SK-N-SH (cell line): ENCODE measurements at regions not wholly inside any gene's neighbourhood (a gene's known extent, or its start where the extent isn't known, plus 50 kb on each side); places are given as distances from the start of the nearest gene placed in this dataset.
A peak's percentile ranks its signal among the peaks of the same experiment; 100 is the strongest.

Source experiments
- CTCF ChIA-PET: fragments of 300-600, 350-600 bp; formaldehyde crosslinking; extraction: SDS; loops from one replicate; lab custom pipeline; 2021; lab: Yijun Ruan, JAX
- POLR2A ChIA-PET: fragments of 350-600 bp; sonication (Branson Sonifier 250); formaldehyde crosslinking; extraction: SDS; loops from one replicate; lab custom pipeline; 2020; ENCODE audit warnings: antibody characterized with exemption, inconsistent platforms; lab: Yijun Ruan, JAX
- DNase-seq: peaks from one replicate; pipeline ENCODE4 v3.0.0; 2012
- H2AFZ ChIP-seq: fragments of 200-600 bp; sonication (generic); 2 replicates; pipeline ENCODE4 v1.8.1; 2016; ENCODE audit warnings: antibody characterized with exemption, mild to moderate bottlenecking, low read depth
- H3F3A ChIP-seq: fragments of 200-600 bp; sonication (generic); replicated peaks from 2 replicates; pipeline ENCODE3; 2016; ENCODE audit warnings: antibody characterized with exemption, mild to moderate bottlenecking; ENCODE audit not compliant: insufficient read depth
- H3K27ac ChIP-seq, 2 experiments: fragments of 200-500 bp in 1 of 2; fragments of 200-600 bp in 1 of 2; sonication (Bioruptor generic) in 1 of 2; sonication (generic), shearing (Covaris generic) in 1 of 2; 2 replicates each; pipeline versions ENCODE4 v1.5.1 to v1.6.1; 2014 to 2016; ENCODE audit warnings: low read depth in 2 of 2, inconsistent platforms in 1 of 2, low read length in 1 of 2, mild to moderate bottlenecking in 1 of 2, mixed read lengths in 1 of 2
- H3K27me3 ChIP-seq: fragments of 200-600 bp; sonication (generic), shearing (Covaris generic); 2 replicates; pipeline ENCODE4 v1.6.1; 2016; ENCODE audit warnings: mixed run types; ENCODE audit not compliant: insufficient read depth
- H3K36me3 ChIP-seq, 2 experiments: fragments of 200-500 bp in 1 of 2; fragments of 200-600 bp in 1 of 2; sonication (Bioruptor generic) in 1 of 2; sonication (generic) in 1 of 2; replicated peaks in 1 of 2; 2 replicates each; pipeline versions ENCODE3 to v1.5.1; 2014 to 2016; ENCODE audit warnings: low read length in 1 of 2, mild to moderate bottlenecking in 1 of 2; ENCODE audit not compliant: insufficient read depth in 2 of 2, control insufficient read depth in 1 of 2
- H3K4me1 ChIP-seq, 2 experiments: fragments of 200-500 bp in 1 of 2; fragments of 200-600 bp in 1 of 2; sonication (Bioruptor generic) in 1 of 2; sonication (generic), shearing (Covaris generic) in 1 of 2; 2 replicates each; pipeline versions ENCODE4 v1.5.1 to v1.6.1; 2014 to 2016; ENCODE audit warnings: low read depth in 1 of 2, low read length in 1 of 2, mixed run types in 1 of 2; ENCODE audit not compliant: insufficient read depth in 2 of 2, control insufficient read depth in 1 of 2
- H3K4me2 ChIP-seq: fragments of 200-600 bp; sonication (generic), shearing (Covaris generic); 2 replicates; pipeline ENCODE4 v1.6.1; 2017; ENCODE audit warnings: mixed run types
- H3K4me3 ChIP-seq, 2 experiments: fragments of 200-500 bp in 1 of 2; fragments of 200-600 bp in 1 of 2; sonication (Bioruptor generic) in 1 of 2; sonication (generic), shearing (Covaris generic) in 1 of 2; 2 replicates each; pipeline versions ENCODE4 v1.5.1 to v1.8.1; 2014 to 2016; ENCODE audit warnings: low read depth in 2 of 2, inconsistent platforms in 1 of 2, low read length in 1 of 2, mild to moderate bottlenecking in 1 of 2, mixed read lengths in 1 of 2, moderate library complexity in 1 of 2
- H3K79me2 ChIP-seq: fragments of 200-600 bp; sonication (generic); 2 replicates; pipeline ENCODE4 v1.8.1; 2017; ENCODE audit warnings: mild to moderate bottlenecking; ENCODE audit not compliant: insufficient read depth
- H3K9ac ChIP-seq: fragments of 200-600 bp; sonication (generic); 2 replicates; pipeline ENCODE4 v1.6.1; 2017; ENCODE audit warnings: mixed run types
- H3K9me2 ChIP-seq: fragments of 200-600 bp; sonication (generic); 2 replicates; pipeline ENCODE4 v1.6.1; 2017; ENCODE audit warnings: mixed run types
- H3K9me3 ChIP-seq: fragments of 200-600 bp; sonication (generic); 2 replicates; pipeline ENCODE4 v1.6.1; 2017; ENCODE audit warnings: mixed run types, mild to moderate bottlenecking, moderate library complexity
- H4K20me1 ChIP-seq: fragments of 200-600 bp; sonication (generic); 2 replicates; pipeline ENCODE4 v1.6.1; 2017; ENCODE audit warnings: mild to moderate bottlenecking, mixed run types; ENCODE audit not compliant: insufficient read depth
- CHD2 ChIP-seq: fragments of 150-350 bp; IDR thresholded peaks from 2 replicates; pipeline ENCODE4 v1.6.1; 2018; ENCODE audit warnings: low read length; ENCODE audit not compliant: partially characterized antibody
- CTCF ChIP-seq: fragments of 200-600 bp; sonication (generic); IDR thresholded peaks from 2 replicates; pipeline ENCODE4 v1.6.1; 2017; ENCODE audit warnings: antibody characterized with exemption, mild to moderate bottlenecking, moderate library complexity
- FOSL2 ChIP-seq: IDR thresholded peaks from 2 replicates; pipeline ENCODE4 v1.4.0; 2012; ENCODE audit warnings: low read depth, mild to moderate bottlenecking, moderate library complexity, borderline replicate concordance
- FOXJ3 ChIP-seq: sonication (generic); formaldehyde crosslinking; IDR thresholded peaks from 2 replicates; pipeline ENCODE4 v1.5.1; 2020; ENCODE audit warnings: mild to moderate bottlenecking, missing genetic modification reagents
- GABPA ChIP-seq: IDR thresholded peaks from 2 replicates; pipeline ENCODE4 v1.4.0; 2012; ENCODE audit warnings: low read depth, mild to moderate bottlenecking
- MAX ChIP-seq: IDR thresholded peaks from 2 replicates; pipeline ENCODE4 v1.4.0; 2012; ENCODE audit warnings: low read depth
- MXI1 ChIP-seq: IDR thresholded peaks from 2 replicates; pipeline ENCODE4 v1.6.1; 2012; ENCODE audit warnings: mild to moderate bottlenecking, low read depth, low read length, improper control_type of control experiment
- NFIC ChIP-seq: IDR thresholded peaks from 2 replicates; pipeline ENCODE4 v1.4.0; 2012; ENCODE audit warnings: borderline replicate concordance
- PBX3 ChIP-seq: IDR thresholded peaks from 2 replicates; pipeline ENCODE4; 2012
- POLR2AphosphoS5 ChIP-seq: IDR thresholded peaks from 2 replicates; pipeline ENCODE4 v1.6.1; 2012; ENCODE audit warnings: low read depth, low read length
- RAD21 ChIP-seq: IDR thresholded peaks from 2 replicates; pipeline ENCODE4 v1.6.1; 2012; ENCODE audit warnings: mild to moderate bottlenecking, low read length
- RFX5 ChIP-seq: IDR thresholded peaks from 2 replicates; pipeline ENCODE4 v1.6.1; 2012; ENCODE audit warnings: mild to moderate bottlenecking, improper control_type of control experiment, low read length
- SMC3 ChIP-seq: IDR thresholded peaks from 2 replicates; pipeline ENCODE4 v1.6.1; 2012; ENCODE audit warnings: low read depth, low read length, improper control_type of control experiment
- TAF1 ChIP-seq: IDR thresholded peaks from 2 replicates; pipeline ENCODE4 v1.6.1; 2012; ENCODE audit warnings: low read depth, mild to moderate bottlenecking, low read length, moderate library complexity, borderline replicate concordance
- YY1 ChIP-seq: IDR thresholded peaks from 2 replicates; pipeline ENCODE4 v1.4.0; 2012; ENCODE audit warnings: low read depth, mild to moderate bottlenecking
- WGBS: methylation state at CpG from one replicate; pipeline ENCODE4 v1.1.6; 2017; ENCODE audit warnings: low lambda C conversion rate; 5-methylcytosine and 5-hydroxymethylcytosine counted together

GRCh38 chrX:115966920-115967319 is 203.6 kb upstream of the AGTR2 start:
- H3K36me3 ChIP-seq = no peaks in the 10 kb centered on the region
- ChIA-PET POLR2A (no interaction called here), CTCF (interaction anchor here (0.9 kb wide), 1 partner anchor 26 kb away, joined by 3 read pairs; no protein-coding TSS in a partner anchor)
- H3F3A ChIP-seq = peaks cover 7% of the 10 kb centered on the region
- peaks cover 49% of the 10 kb centered on the region for H3K79me2 ChIP-seq
- DNase-seq = peak; percentile 54
- H3K4me2 ChIP-seq = peak overlapping the region; percentile 61
- 35% methylated on average over 11 of the region's 11 CpGs for WGBS
- peak overlapping the region; percentile 68 to 71 for H3K4me3 ChIP-seq
- TF ChIP-seq FOXJ3 (CRISPR knock-in tag) (no peak), RAD21 (no peak), TAF1 (no peak), CTCF (no peak), CHD2 (peak; percentile 46), MXI1 (peak; percentile 26; the same call in 1 of the 2 replicates)
- no peaks in the 10 kb centered on the region; the same call in 1 of the 2 replicates for H4K20me1 ChIP-seq
- no peaks in the 10 kb centered on the region for H3K9me2 ChIP-seq
- no peaks in the 10 kb centered on the region for H3K9me3 ChIP-seq
- no peak overlapping the region for H3K9ac ChIP-seq
- peaks cover 7% of the 10 kb centered on the region; the same call in 1 of the 2 replicates for H3K27me3 ChIP-seq
- H3K4me1 ChIP-seq = peaks cover 0 to 3% of the 10 kb centered on the region in 2 experiments; a peak in 1 of 4 replicates
- H3K27ac ChIP-seq = no peak overlapping the region
- no peak overlapping the region for H2AFZ ChIP-seq

GRCh38 chrX:115968436-115969252 is 201.9 kb upstream of the AGTR2 start:
- Histone ChIP-seq H3K4me2 (peak overlapping the region; percentile 61), H3K79me2 (peaks cover 42% of the 10 kb centered on the region), H4K20me1 (no peaks in the 10 kb centered on the region; the same call in 1 of the 2 replicates), H3K9ac (peak overlapping the region; percentile 69), H3K4me1 (peaks cover 0 to 3% of the 10 kb centered on the region in 2 experiments; a peak in 1 of 4 replicates), H3K9me2 (no peaks in the 10 kb centered on the region), H3K4me3 (peak overlapping the region; percentile 68 to 71), H2AFZ (peak overlapping the region; percentile 85), H3F3A (peaks cover 7% of the 10 kb centered on the region), H3K27me3 (peaks cover 7% of the 10 kb centered on the region; the same call in 1 of the 2 replicates), H3K9me3 (no peaks in the 10 kb centered on the region), H3K36me3 (no peaks in the 10 kb centered on the region), H3K27ac (peak overlapping the region; percentile 73 to 89)
- WGBS = 14% methylated on average over 29 of the region's 48 CpGs
- DNase-seq = peak; percentile 76
- TF ChIP-seq FOXJ3 (CRISPR knock-in tag) (no peak), FOSL2 (no peak), NFIC (no peak), GABPA (peak; percentile 49), CTCF (peak; percentile 36), TAF1 (peak; percentile 7; the same call in 1 of the 2 replicates), MAX (peak; percentile 28), PBX3 (no peak), MXI1 (peak; percentile 51; the same call in 1 of the 2 replicates), SMC3 (no peak), POLR2AphosphoS5 (peak; percentile 50; the same call in 1 of the 2 replicates), YY1 (peak; percentile 61; the same call in 1 of the 2 replicates), RFX5 (no peak)
- CTCF ChIA-PET = interaction anchor here (0.8 to 1.1 kb wide), 2 partner anchors 27 to 236 kb away, joined by 3 read pairs; no protein-coding TSS in a partner anchor
- POLR2A ChIA-PET = interaction anchor here (1.0 kb wide), 1 partner anchor 20 kb away, joined by 3 read pairs; no protein-coding TSS in a partner anchor
